A673 (cell line): ENCODE measurements at regions not wholly inside any gene's neighbourhood (a gene's known extent, or its start where the extent isn't known, plus 50 kb on each side); places are given as distances from the start of the nearest gene placed in this dataset.

Source experiments
- BruUV-seq: library from RNA; stranded (reverse); fragments of 400-500 nt; replicated peaks from 2 replicates; lab custom pipeline; 2021; lab: Mats Ljungman, UMichigan
- CTCF ChIA-PET: fragments of 300-600 bp; sonication (Branson Sonifier 250); formaldehyde crosslinking; loops from one replicate; lab custom pipeline; 2022; ENCODE audit warnings: antibody characterized with exemption; lab: Charles Lee
- POLR2A ChIA-PET: fragments of 300-600 bp; sonication (Branson Sonifier 250); formaldehyde crosslinking; loops from one replicate; lab custom pipeline; 2022; ENCODE audit warnings: antibody characterized with exemption; ENCODE audit not compliant: low non-redundant PET; lab: Charles Lee
- DNase-seq: peaks from one replicate; pipeline ENCODE4 v3.0.0-alpha.2; 2015; ENCODE audit warnings: low spot score
- H3K27ac ChIP-seq: fragments of 200-600 bp; sonication (generic); 2 replicates; pipeline ENCODE4 v1.5.1; 2016; ENCODE audit warnings: mixed run types, low read depth, mild to moderate bottlenecking, mixed read lengths, antibody characterized with exemption, low read length; ENCODE audit not compliant: poor library complexity, severe bottlenecking
- H3K27me3 ChIP-seq: fragments of 200-600 bp; sonication (generic); replicated peaks from 2 replicates; pipeline ENCODE4 v1.6.1; 2017; ENCODE audit warnings: mixed run types, low read depth, mild to moderate bottlenecking, mixed read lengths, antibody characterized with exemption, low read length; ENCODE audit not compliant: insufficient read depth, poor library complexity
- H3K36me3 ChIP-seq: fragments of 200-600 bp; sonication (generic); 2 replicates; pipeline ENCODE4 v1.6.1; 2016; ENCODE audit warnings: mixed run types, mild to moderate bottlenecking, mixed read lengths, antibody characterized with exemption, low read length; ENCODE audit not compliant: insufficient read depth, poor library complexity, severe bottlenecking
- H3K4me1 ChIP-seq: fragments of 200-600 bp; sonication (generic); 2 replicates; pipeline ENCODE4 v1.6.1; 2017; ENCODE audit warnings: mixed run types, mild to moderate bottlenecking, mixed read lengths, antibody characterized with exemption, low read length; ENCODE audit not compliant: insufficient read depth, poor library complexity, severe bottlenecking
- H3K4me3 ChIP-seq: fragments of 200-600 bp; sonication (generic); 2 replicates; pipeline ENCODE4 v1.5.1; 2016; ENCODE audit warnings: low read depth, mixed run types, mild to moderate bottlenecking, mixed read lengths, low read length; ENCODE audit not compliant: poor library complexity, severe bottlenecking
- H3K9me3 ChIP-seq: fragments of 200-600 bp; sonication (generic); 2 replicates; pipeline ENCODE4 v1.6.1; 2016; ENCODE audit warnings: mixed run types, low read depth, mild to moderate bottlenecking, mixed read lengths, antibody characterized with exemption, low read length; ENCODE audit not compliant: poor library complexity, severe bottlenecking
- EZH2 ChIP-seq: fragments of 200-600 bp; sonication (generic); IDR thresholded peaks from 2 replicates; pipeline ENCODE4 v1.6.1; 2017; ENCODE audit warnings: borderline replicate concordance, low read depth, mild to moderate bottlenecking, mixed read lengths, antibody characterized with exemption, low read length; ENCODE audit not compliant: poor library complexity, severe bottlenecking
- intact Hi-C: fragments of 100-400 bp; cut with micrococcal nuclease; formaldehyde crosslinking; loops from one replicate; pipeline ENCODE4 v1.10.0; 2022; ENCODE audit not compliant: unreplicated experiment
- TF ChIP-seq, protein P1 (sequence below): fragments of 300-800, 200-600 bp; sonication (generic); conservative IDR thresholded peaks from 2 replicates; pipeline ENCODE4 v1.5.1; 2017; ENCODE audit warnings: low read depth, mild to moderate bottlenecking, antibody characterized with exemption, low read length, moderate library complexity, mixed read lengths

DNA sequence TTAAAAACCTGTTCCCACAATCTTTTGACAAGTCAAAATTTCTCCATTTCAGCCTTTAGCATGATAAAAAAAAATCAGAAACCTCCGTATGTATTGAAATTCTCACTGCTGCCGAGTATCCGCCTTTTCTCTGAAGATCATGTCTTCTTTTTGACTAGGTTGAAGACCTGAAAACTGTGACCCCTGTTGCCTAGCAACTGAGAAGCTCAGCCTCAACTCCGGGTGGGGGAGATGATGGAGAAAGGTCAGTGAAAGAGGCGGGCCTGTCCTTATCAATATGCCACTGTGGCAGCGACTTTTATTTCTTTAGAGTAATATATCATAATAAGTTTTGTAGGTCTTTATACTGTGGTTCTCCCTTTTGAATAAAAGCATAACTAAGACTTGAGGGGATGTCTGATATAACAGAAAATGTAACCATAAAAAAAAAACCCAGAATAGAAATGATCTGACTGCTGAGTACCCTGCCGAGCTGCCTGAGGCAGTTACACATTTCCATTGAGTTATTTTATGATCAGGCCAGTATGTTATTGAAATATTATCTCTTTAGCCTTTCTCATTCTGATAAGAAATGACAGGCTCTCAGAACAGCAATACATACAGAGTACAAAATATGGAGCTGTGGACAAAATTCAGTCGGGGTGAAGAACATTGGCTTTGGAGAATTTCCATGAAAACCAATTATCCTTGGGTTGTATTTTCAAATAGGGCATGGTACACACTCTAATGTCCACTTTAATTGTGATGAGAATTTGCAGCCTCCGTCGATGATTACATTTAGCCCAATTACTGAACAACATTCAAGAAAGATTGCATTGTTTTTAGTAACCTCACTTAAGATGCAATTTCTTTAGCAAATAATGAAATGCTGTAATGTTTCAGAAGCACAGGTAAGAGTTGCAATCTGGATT lies 136.7 kb upstream of the EEF1E1 start:
- no peak for DNase-seq
- no peaks in the 10 kb centered on the region for H3K27me3 ChIP-seq
- BruUV-seq: no TSS peak
- CTCF ChIA-PET: no interaction called here
- POLR2A ChIA-PET: no interaction called here
- peaks cover 23% of the 10 kb centered on the region for H3K4me1 ChIP-seq
- no peaks in the 10 kb centered on the region for H3K9me3 ChIP-seq
- no peaks in the 10 kb centered on the region for H3K36me3 ChIP-seq
- no peak overlapping the region for H3K27ac ChIP-seq
- no peak for TF ChIP-seq EZH2
- TF ChIP-seq, protein P1, sequence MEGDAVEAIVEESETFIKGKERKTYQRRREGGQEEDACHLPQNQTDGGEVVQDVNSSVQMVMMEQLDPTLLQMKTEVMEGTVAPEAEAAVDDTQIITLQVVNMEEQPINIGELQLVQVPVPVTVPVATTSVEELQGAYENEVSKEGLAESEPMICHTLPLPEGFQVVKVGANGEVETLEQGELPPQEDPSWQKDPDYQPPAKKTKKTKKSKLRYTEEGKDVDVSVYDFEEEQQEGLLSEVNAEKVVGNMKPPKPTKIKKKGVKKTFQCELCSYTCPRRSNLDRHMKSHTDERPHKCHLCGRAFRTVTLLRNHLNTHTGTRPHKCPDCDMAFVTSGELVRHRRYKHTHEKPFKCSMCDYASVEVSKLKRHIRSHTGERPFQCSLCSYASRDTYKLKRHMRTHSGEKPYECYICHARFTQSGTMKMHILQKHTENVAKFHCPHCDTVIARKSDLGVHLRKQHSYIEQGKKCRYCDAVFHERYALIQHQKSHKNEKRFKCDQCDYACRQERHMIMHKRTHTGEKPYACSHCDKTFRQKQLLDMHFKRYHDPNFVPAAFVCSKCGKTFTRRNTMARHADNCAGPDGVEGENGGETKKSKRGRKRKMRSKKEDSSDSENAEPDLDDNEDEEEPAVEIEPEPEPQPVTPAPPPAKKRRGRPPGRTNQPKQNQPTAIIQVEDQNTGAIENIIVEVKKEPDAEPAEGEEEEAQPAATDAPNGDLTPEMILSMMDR: no peak
- H3K4me3 ChIP-seq: no peak overlapping the region
- intact Hi-C loops: no loop called here

DNA sequence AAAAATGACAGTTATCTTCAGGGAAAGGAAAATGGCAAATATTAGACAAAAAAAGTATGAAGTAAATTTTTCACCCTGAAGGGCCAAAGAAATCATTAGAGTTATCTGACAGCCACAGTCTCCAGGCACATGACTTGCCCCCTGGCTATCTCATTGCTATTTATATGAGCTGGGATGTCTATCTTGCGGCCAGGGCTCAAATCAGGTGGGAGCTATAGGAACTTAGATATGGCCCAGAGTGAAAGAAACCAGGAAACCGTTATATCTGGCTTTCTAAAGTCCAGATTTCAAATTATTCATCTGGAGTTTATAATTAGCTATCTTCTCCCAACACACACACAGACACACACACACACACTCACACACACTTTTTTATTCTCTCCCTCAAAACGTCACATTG lies 135.3 kb upstream of the EEF1E1 start:
- Histone ChIP-seq H3K4me3 (no peak overlapping the region), H3K27me3 (no peaks in the 10 kb centered on the region), H3K27ac (no peak overlapping the region), H3K9me3 (no peaks in the 10 kb centered on the region), H3K36me3 (no peaks in the 10 kb centered on the region), H3K4me1 (peaks cover 23% of the 10 kb centered on the region)
- TF ChIP-seq, protein P1: no peak
- TF ChIP-seq EZH2: no peak
- no peak for DNase-seq
- no TSS peak for BruUV-seq
- ChIA-PET CTCF (no interaction called here), POLR2A (no interaction called here)
- intact Hi-C loops: no loop called here

DNA sequence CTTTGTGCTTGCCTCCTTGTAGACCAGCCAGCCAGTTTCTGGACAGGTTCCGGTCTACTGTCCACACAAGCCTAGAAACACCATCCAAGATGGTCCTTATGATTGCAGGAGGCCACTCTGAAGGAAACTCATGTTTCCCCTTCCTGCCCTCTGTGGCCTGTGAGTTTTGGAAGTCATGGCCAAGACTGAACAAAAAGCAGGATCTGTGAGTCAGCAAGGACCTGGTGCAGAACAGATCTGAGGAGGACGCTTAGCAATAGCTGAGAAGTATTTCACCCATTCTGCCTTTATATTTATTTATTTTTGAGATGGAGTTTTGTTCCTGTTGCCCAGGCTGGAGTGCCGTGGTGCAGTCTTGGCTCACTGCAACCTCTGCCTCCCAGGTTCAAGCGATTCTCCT lies 134.6 kb upstream of the EEF1E1 start:
- CTCF ChIA-PET: no interaction called here
- POLR2A ChIA-PET: no interaction called here
- H3K9me3 ChIP-seq: no peaks in the 10 kb centered on the region
- no peak overlapping the region for H3K27ac ChIP-seq
- H3K36me3 ChIP-seq: no peaks in the 10 kb centered on the region
- TF ChIP-seq, protein P1: no peak
- TF ChIP-seq EZH2: no peak
- H3K4me1 ChIP-seq: peaks cover 23% of the 10 kb centered on the region
- no TSS peak for BruUV-seq
- intact Hi-C loops: no loop called here
- no peak overlapping the region for H3K4me3 ChIP-seq
- H3K27me3 ChIP-seq: no peaks in the 10 kb centered on the region
- no peak for DNase-seq
